ENCODE measurements at regions not wholly inside any gene's neighbourhood (a gene's known extent, or its start where the extent isn't known, plus 50 kb on each side); places are given as distances from the start of the nearest gene placed in this dataset.
"Not testable (repeated sequence)": the region's sequence is repeated elsewhere in the genome, so short reads cannot be mapped to it uniquely, and the experiment has no call there.

DNA sequence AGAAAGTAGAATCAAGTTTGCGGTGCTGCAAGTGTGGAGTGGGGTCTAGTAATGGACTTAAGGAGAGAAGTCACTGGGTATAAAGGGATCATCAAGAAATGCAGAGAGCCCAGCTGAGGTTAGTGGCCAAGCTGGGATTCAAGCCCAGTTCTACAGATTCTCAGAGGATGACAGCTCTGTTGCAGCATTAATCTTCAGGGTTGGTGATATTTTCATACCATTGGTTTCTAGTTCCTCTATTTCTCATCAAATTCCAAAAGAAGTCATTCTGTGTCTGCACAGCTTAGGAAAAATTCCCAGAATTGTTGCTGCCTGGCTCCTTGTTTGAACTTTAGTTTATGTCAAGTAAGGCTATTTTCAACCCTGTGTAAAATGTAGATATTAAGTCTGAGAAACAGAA lies 169.5 kb upstream of the NTF3 start:
- peak; percentile 67 for DNase-seq (ENCODE audit: low read depth)

DNA sequence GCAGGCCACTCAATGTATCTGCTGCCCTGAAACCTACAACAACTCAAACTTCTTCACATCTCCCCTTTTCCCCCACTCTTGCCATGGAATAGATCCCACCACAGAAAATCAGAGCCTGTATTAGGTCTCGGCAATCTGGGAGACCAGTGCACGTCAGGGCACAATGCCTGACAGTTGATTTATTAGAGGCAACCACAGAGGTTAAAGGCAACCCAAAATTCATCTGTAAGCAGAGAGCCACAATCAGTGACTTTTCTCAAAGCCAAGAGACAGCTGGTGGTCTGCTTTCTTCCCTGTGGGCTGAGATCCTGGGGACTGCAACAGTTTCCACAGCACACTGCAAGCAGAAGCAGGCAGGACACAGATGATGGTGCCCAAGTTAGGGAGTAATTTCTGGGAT lies 169.0 kb upstream of the NTF3 start:
- DNase-seq (ENCODE audit: low read depth) = peak; percentile 50

DNA sequence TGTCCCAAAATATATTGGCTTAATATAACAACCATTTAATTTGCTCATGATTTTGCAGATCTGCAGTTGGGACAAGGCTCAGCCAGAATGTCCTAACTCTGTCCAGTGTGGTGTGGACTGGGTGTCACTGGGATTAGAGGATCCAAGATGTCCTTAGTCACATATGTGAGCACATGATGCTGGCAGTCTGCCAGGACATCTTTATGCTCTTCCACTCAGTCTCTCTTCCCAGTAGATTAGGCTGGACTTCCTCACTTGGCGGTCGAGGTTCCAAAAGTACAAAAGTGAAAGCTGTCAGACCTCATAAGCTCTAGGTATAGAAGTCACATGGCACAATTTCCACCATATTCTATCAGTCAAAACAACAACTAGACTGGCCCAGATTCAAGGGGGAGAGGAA lies 167.9 kb upstream of the NTF3 start:
- DNase-seq (ENCODE audit: low read depth) = no peak

DNA sequence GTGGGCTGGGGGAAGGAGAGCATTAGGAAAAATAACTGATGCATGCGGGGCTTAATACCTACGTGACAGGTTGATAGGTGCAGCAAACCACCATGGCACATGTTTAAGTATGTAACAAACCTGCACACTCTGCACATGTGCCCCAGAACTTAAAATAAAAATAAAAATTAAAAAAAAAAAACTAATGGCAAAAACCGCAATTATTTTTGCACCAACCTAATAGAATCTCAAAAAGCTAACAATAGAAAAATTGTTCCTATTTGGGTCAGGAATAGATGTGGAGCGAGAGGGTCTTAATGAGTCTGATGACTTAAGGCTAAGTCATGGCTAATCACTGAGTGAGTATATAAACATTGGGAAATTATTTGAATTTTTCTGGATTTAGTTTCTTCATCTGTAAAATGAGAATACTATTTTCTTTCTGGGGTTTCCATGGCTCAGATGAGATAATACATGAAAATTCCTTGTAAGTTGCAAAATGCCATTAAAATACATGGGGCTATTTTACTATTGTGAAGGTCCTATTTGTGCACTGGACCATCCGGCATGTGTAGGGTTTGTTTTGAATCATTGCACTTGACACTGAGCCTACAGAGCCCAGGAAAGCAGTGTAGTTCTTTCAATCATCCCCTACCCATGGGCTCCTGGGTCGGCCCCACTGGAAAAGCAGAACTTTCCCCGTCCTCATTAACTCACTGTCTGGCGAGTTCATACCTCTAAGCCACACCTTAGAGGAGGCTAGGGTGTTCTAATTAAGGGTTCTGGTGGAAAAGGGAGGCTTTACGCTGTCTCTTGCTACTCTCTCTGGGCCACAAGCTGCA lies 164.1 kb upstream of the NTF3 start:
- no peak for DNase-seq (ENCODE audit: low read depth)

DNA sequence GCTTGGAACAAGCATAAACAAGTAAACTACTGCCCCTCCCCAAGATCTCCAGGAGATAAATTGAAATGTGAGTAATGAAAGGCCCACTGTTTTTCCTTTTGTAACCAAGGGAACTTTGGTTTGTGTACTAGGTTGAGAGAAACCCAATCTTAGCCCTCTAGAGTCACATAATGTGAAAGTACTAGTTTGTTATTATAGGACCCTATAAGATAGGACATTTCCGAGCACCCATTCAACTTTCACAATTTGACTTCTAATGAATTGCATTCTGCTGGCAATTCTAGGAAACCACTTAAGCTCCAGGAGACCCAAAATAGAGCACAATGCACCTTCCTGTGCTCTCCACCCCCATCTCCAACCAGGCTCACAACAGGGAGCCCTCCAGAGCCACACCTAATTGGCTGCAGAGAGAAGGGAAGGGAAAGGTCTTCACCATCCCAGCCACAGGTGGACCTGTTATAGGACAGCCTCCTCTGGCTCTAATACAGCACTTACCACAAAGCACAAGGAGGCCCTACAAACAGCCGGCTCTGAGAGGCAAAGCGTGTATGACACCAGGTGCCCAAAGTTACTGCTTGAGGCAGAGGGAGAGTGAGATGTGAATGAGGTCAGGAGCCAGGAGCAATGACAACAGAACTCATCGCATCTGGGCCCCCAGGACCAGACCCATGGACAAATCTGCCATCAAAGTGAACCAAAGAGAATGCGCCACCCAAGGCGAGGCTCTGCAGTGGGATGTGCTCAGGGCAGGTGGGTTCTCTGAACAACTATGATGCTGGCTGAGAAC lies 163.3 kb upstream of the NTF3 start:
- DNase-seq (ENCODE audit: low read depth) = no peak

DNA sequence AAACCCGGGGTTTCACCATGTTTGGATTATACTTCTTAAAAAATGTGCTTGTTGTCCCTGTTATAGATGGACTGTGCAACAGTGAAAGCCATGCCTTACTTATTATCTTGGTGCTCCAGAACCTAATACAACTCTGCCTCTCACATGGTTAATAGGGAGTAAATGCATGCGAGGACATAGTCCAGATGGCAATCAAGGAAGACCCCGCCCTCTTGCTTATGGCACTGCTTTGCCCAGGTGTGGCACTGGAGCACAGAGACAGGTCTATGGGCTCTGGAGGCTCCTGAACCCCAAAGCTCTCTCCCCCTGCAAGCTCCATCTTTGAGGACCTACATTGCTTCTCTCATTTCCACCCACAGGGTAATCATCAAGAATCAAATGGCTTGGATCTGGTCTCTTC lies 162.1 kb upstream of the NTF3 start:
- DNase-seq (ENCODE audit: low read depth) = no peak

DNA sequence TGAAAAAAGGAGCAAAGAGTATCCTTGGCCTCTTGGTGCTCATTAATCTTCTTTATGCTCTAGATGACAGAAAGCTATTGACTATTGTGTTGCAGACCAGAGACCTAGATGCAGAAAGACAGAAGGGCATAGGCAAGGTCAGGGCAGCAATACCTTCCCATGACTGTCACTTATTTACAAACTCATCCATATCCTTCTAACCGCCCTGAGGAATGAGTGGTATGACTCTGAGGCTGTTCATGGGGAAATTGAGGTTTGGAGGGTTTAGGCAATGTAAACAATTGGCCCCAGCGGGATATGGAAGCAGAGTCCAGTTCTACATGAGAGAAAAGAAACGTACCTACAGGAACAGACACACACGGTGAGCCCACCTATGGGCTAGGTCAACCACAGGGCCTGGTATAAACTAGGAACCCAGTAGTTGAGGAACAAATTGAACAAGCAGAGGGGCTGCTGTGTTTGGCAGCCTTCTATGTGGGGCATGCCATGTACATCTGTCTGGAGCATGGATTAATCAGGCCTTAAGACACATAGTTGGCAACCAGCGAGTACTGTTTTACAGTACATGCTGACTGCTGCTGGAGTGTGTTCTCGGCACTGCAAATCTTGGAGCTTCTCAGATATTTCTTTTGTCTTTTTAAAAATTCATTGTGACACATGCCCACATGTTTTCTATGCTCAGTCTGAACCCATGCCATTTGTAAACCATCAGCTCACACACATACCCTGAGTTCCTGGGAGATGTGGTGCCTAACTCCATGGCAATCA lies 159.7 kb upstream of the NTF3 start:
- no peak for DNase-seq (ENCODE audit: low read depth)

DNA sequence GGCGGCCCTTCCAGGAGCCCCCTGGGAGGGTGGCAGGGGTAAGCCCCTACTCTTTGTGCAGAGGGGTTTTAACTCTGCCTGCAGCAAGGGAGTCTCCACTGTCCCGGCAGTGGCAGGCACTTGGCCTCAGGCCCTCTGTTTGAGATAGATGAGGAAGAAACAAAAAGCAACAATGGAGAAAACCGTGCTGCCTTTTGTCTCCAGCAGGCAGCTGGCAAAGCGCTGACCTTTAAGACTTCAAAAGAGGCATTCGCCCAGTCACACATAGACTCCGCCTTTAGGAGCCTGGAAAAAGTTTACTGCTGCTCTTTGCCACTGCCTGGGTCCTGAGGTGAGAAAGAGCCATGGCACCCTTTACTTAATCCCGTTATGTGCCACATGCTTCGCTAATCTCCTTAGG lies 158.2 kb upstream of the NTF3 start:
- no peak for DNase-seq (ENCODE audit: low read depth)

DNA sequence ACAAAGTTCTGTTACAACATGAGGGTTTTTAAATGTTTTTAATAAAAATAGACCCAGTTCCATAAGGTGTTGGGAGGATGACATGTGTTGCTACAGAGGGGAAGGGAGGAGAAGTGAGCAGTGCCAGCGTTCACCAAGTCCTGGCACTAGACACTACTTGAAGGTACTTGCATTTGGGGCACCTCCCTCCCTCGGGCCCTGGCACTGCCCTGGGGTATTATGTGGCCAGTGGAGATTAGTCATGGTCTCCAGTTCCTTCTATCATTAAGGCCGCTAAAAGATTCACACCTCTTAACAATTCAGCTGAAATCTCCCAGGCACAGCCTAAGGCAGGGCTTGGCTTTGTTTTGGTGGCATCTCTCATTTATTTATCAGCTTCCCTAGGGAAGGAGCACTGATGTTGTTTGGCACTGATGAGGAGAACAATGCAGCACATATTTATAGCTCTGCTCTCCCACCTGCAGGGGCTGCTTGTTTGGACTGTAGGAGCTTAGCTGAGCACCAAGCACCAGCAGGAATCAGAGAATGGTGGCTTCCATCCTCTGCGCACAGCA lies 155.5 kb upstream of the NTF3 start:
- no peak for DNase-seq (ENCODE audit: low read depth)

DNA sequence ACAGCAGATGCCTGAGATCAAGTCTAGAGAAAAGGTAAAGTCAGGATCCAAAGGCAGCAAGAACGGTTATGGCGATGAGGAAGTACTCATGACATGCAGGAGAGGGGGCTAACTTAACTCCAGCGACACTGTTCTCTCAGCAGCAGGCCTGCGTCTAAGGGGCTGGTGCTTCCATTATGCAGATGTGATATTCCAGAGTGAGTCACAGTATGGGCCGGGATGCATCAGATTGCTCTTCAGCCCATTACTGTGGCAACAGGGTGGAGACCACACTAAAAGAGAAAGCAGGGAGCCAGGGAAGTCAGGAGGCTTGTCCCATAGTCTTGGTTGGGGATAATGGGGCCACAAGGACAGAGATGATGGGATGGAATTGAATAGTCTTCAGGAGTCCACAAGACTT lies 151.8 kb upstream of the NTF3 start:
- DNase-seq (ENCODE audit: low read depth) = no peak

DNA sequence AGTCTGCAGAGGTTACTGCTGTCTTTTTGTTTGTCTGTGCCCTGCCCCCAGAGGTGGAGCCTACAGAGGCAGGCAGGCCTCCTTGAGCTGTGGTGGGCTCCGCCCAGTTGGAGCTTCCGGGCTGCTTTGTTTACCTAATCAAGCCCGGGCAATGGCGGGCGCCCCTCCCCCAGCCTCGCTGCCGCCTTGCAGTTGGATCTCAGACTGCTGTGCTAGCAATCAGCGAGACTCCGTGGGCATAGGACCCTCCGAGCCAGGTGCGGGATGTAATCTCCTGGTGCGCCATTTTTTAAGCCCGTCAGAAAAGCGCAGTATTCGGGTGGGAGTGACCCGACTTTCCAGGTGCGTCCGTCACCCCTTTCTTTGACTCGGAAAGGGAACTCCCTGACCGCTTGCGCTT lies 141.5 kb upstream of the NTF3 start:
- not testable (repeated sequence) for DNase-seq (ENCODE audit: low read depth)

DNA sequence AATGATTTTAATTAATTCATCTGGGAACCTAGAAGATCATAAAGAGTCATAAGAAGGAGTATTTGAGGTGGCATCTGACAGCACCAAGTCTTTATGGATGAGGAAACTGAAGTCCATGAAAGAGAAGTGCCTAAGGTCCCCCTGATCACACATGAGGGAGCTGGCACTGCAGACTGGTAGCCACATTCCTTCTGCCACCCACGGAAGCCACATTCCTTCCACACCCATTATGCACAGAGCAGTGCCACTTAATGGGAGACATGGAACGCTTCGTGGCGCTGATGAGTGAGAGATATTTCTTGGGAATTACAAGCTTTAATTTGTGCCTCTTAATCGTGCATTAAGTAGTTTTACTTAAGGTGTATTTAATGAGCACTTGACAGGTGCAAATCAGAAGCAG lies 139.3 kb upstream of the NTF3 start:
- DNase-seq (ENCODE audit: low read depth) = no peak

DNA sequence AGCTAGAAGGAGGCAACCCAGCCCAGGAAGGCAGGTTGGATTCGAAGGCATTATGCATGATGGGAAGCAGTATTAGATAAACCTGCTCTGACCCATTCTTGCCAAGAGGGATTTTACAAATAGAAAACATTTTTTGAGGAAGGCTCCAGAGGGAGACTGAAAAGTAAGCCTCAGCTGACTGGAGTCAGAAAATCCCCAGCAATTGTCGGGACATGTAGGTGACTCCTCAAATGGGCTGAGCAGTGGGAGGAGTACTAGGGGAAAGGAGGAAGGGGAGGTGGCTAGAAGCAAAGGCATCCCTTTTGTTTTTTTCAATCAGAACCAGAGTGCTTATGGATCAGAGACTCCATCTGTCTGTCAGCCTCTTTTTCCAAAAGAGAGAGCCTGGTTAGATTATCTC lies 138.1 kb upstream of the NTF3 start:
- no peak for DNase-seq (ENCODE audit: low read depth)

DNA sequence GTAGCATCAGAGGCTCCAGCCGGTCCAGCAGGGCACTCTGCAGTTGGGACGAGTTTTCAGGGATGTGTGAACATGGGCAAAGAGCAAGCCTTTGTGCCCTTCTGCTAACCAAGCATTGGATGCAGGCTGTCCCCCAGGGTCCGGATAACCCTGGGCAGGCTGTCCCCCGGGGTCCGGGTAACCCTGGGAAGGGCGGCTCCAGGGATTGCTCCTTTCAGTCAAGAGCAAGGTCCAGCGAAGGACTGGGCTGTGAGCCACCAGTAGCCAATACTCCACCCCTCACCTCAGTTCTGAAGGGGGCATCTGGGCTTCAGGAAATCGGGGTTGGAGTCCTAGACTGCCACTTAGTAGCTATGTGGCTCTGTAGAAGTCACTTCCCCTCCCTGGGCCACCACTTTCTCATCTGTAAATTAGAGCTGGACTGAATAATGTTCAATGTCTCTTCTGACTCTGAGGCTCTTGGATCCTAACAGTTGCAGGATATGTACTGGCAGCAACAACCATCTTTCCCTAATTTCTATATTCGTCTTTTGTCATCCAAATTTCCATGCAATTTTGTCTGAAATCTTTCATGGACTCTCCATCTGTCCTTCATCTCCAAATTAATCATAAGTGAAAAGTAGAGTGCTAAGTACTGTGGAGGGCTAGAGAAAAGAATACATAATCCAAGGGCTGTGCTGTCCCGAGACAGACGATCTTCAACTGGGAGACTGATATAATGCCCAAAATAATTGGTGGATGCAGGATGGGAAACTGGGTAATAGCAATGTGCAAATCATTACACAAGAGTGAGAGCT lies 137.4 kb upstream of the NTF3 start:
- DNase-seq (ENCODE audit: low read depth) = no peak

DNA sequence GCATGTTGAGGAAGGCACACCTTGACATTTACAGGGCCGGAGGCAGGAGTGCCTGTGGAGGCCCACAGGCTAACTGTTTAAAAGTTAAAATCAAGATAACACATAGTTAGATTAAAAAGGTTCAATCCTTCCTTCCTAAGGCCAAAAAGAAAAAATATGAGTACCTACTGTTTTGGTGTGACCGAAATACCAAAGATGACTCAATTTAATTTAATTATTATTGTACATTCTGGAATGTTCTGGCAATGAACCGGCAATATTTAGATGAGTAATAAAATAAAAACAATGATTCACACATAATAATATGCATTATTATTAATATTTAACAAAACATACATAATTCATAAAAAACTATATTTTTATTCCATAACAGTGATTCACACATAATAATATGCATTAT lies 136.8 kb upstream of the NTF3 start:
- no peak for DNase-seq (ENCODE audit: low read depth)

DNA sequence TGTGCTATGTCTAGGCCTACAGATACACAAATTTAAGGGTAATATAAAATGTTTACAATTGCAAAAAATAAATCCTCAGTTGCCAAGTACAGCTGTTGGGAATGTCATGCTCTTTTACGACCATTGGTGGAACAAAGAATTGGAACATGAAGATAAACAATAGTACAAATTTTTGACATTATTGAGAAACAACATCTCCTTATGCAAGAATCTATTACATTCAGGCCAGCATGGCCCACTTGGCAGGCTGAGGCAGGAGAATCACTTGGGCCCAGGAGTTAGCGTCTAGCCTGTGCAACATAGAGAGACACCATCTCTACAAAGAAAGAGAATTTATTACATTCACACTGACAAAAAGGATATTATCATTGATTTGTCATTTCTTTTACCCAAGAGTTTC lies 135.9 kb upstream of the NTF3 start:
- no peak for DNase-seq (ENCODE audit: low read depth)

DNA sequence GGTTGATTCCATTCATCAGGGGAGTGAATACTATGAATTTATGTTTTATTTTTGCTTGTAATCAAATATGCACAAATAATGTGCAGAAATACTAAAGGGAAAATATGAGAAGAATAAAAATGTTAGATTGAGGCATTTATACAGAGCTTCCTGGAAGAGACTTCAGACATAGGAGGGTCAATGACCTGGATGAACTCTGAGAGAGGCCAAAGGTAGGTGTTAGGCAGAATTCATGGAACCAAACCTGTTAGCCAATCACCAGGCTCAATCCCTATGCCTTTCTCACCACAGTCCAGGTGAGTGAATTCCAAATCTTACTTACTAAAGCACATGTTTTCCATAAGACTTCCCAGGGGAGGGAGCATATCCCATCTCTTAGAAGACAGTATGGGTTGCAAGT lies 130.4 kb upstream of the NTF3 start:
- no peak for DNase-seq (ENCODE audit: low read depth)

DNA sequence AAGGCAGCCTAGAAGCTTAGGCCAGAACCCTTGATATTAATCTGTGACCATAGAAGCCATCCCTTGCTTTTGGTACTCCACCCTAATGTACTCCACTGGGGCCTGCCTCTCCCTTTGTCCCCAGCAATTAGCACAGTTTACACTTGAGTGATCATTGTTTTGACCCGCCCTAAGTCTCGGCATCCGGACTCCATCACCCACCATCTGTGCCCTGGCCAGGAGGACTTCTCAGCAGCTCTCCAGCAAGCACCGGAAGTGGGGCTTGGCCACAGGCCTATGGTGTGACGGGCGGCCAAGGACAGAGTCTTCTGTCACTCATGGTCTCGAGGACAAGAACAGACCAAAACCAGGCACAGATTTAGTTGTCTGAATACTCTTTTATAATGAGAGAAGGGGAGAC lies 126.5 kb upstream of the NTF3 start:
- peak; percentile 2 for DNase-seq (ENCODE audit: low read depth)

DNA sequence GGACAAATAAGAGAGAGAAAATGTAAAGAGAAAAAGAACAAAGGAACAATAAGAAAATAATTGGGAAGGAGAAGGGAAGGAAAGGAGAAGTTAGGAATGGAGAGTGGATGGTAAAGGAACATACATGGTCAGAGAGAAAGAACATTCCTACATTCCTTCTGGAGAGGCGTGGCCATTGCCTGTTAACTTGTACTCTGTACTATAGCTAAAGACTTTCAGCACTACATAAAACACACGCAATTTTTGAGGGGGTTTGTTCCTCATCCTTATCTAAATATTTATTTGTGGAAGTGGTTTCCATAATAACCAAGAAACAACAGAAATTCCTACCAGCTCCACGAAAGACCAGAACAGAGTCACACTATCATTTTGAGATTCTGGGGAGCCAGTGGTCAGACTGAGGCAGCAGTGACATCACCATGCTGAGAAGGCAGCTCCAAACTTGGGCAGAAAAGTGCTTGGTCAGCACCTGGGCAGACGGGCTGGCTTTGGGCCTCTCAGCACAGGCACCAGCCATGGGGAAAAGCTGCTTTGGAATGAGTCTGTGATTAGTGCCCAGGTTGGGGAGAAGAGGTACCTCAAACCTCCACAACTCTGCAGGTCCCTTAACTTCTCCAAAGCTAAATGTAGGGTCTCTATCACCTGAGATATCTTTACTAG lies 125.9 kb upstream of the NTF3 start:
- DNase-seq (ENCODE audit: low read depth) = no peak

DNA sequence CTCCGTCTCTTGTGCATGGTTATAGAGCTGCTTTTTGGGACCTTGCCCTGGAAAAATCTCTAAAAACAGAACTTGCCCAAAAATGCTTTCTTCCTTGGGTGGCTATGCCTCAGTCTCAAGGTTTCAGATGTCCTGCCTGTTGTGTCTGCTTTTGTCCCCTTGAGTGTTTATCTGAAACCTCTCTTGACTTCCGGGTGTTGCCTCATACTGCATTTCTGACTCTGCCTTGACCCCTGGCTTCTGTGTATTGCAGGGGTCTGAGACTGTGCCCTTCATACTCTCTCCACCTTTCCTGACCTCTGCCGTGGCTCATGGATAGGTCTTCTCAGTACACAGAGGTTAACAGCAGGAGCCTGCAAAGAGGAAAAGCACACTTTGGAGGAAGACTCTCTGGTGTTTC lies 124.8 kb upstream of the NTF3 start:
- DNase-seq (ENCODE audit: low read depth) = no peak

DNA sequence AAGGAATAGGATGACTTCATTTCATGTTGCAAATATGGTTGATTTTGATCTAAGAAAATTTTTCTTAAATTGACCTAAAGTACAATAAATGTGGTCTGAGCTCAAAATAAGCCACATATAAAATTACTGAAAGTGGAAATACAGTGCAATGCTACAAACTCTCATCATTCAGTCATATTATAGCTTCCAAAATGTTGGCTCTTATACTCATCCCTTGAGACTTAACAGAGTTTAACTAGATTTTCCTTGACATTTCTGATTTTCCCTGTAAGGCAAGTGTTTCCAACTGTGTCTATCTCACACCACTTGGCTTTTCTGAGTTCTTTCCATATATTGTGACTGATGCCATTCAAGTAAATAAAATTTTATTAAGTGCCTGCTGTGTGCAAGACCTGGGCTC lies 123.7 kb upstream of the NTF3 start:
- DNase-seq (ENCODE audit: low read depth) = no peak
